Spleen (tissue), 7 donors: ENCODE measurements at regions not wholly inside any gene's neighbourhood (a gene's known extent, or its start where the extent isn't known, plus 50 kb on each side); places are given as distances from the start of the nearest gene placed in this dataset.

Experiments used
- POLR2AphosphoS5 ChIP-seq, 3 donors: sonication (generic); formaldehyde crosslinking; IDR thresholded peaks; one replicate each; pipeline ENCODE4 v1.5.1; 2017; ENCODE audit warnings: antibody characterized with exemption in 3 of 3
- TF ChIP-seq, protein P1 (sequence below), 11 experiments: fragments of 200-600 bp in 7 of 11; fragments of 450-650 bp in 4 of 11; sonication (generic) in 4 of 11; IDR thresholded peaks in 8 of 11; conservative IDR thresholded peaks in 3 of 11; 1 replicate in 7 of 11; 2 replicates in 4 of 11; pipeline versions ENCODE4 v1.4.0 to v1.8.0; 2016 to 2021; ENCODE audit warnings: antibody characterized with exemption in 11 of 11, inconsistent platforms in 4 of 11, mild to moderate bottlenecking in 1 of 11
- donor health status: DM: no; HTN: no; CAD: no; lungs with moderate emphysema.
- donor health status: DM: no; HTN: no; CAD: no.
- donor health status: DM: no; HTN: no; CAD: no.

GRCh38 chr5:108545301-108545700 is 163.4 kb upstream of the FBXL17 start:
- TF ChIP-seq, protein P1, sequence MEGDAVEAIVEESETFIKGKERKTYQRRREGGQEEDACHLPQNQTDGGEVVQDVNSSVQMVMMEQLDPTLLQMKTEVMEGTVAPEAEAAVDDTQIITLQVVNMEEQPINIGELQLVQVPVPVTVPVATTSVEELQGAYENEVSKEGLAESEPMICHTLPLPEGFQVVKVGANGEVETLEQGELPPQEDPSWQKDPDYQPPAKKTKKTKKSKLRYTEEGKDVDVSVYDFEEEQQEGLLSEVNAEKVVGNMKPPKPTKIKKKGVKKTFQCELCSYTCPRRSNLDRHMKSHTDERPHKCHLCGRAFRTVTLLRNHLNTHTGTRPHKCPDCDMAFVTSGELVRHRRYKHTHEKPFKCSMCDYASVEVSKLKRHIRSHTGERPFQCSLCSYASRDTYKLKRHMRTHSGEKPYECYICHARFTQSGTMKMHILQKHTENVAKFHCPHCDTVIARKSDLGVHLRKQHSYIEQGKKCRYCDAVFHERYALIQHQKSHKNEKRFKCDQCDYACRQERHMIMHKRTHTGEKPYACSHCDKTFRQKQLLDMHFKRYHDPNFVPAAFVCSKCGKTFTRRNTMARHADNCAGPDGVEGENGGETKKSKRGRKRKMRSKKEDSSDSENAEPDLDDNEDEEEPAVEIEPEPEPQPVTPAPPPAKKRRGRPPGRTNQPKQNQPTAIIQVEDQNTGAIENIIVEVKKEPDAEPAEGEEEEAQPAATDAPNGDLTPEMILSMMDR (IDR thresholded peaks at IDR 0.05 in 8 of 11, conservative IDR thresholded peaks at IDR 0.05 in 3 of 11), result no peak
- no peak for TF ChIP-seq POLR2AphosphoS5 (IDR thresholded peaks at IDR 0.05)
